ENCODE measurements at regions not wholly inside any gene's neighbourhood (a gene's known extent, or its start where the extent isn't known, plus 50 kb on each side); places are given as distances from the start of the nearest gene placed in this dataset.

DNA sequence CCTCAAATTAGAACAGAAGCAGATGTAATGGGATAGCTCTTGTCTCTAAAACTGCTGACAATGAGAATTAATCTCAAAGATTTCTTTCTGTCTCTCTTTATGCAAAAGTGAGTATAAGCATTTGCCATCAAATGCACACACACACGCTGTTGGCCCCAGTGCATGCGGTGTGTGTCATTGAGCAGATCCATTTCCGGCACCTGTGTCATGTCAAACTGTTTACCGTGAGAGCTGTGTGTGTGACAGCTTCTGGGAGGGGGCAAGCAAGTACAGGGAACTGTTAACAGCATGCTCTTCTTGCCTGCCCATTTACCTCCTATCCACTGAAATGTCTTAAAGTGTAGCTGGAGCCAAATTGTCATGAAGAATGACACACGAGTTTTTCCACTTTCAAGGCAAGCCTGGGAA, 297.9 kb upstream of the FAT4 start:
- no peaks in the 10 kb centered on the region for H3K27me3 ChIP-seq (ENCODE audit: control insufficient read depth, insufficient read depth, low read length)
- H3K4me3 ChIP-seq (ENCODE audit: low read depth, low read length), result no peak overlapping the region
- no peaks in the 10 kb centered on the region for H3K36me3 ChIP-seq (ENCODE audit: control insufficient read depth, insufficient read depth, low read length)
- TF ChIP-seq, protein P1, sequence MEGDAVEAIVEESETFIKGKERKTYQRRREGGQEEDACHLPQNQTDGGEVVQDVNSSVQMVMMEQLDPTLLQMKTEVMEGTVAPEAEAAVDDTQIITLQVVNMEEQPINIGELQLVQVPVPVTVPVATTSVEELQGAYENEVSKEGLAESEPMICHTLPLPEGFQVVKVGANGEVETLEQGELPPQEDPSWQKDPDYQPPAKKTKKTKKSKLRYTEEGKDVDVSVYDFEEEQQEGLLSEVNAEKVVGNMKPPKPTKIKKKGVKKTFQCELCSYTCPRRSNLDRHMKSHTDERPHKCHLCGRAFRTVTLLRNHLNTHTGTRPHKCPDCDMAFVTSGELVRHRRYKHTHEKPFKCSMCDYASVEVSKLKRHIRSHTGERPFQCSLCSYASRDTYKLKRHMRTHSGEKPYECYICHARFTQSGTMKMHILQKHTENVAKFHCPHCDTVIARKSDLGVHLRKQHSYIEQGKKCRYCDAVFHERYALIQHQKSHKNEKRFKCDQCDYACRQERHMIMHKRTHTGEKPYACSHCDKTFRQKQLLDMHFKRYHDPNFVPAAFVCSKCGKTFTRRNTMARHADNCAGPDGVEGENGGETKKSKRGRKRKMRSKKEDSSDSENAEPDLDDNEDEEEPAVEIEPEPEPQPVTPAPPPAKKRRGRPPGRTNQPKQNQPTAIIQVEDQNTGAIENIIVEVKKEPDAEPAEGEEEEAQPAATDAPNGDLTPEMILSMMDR (IDR thresholded peaks at IDR 0.05; ENCODE audit: insufficient read depth, low read length, poor library complexity, severe bottlenecking), result no peak
- no peak for DNase-seq (ENCODE audit: low read depth)

DNA sequence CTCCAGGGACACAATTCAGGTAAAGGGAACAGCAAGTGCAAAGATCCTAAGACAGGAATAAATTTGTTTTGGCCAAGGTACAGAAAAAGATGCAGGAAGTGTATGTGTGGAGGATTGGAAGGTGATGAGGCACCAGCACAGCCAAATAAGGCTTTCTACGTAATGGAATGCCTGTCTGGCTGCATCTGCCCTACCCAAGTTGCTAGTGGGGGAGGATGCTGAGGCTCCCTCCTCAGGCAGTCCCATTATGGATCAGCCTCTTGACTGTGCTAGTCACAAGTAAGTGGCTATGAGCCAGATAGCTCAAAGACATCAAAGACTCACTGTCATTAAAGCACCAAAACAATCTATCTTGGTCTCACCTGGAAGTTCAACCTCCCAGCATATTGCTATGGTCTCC, 300.9 kb upstream of the FAT4 start:
- no peak for DNase-seq (ENCODE audit: low read depth)
- Histone ChIP-seq H3K4me3 (ENCODE audit: low read depth, low read length) (no peak overlapping the region), H3K27me3 (ENCODE audit: control insufficient read depth, insufficient read depth, low read length) (no peaks in the 10 kb centered on the region), H3K36me3 (ENCODE audit: control insufficient read depth, insufficient read depth, low read length) (no peaks in the 10 kb centered on the region)
- TF ChIP-seq, protein P1 (IDR thresholded peaks at IDR 0.05; ENCODE audit: insufficient read depth, low read length, poor library complexity, severe bottlenecking), result no peak

DNA sequence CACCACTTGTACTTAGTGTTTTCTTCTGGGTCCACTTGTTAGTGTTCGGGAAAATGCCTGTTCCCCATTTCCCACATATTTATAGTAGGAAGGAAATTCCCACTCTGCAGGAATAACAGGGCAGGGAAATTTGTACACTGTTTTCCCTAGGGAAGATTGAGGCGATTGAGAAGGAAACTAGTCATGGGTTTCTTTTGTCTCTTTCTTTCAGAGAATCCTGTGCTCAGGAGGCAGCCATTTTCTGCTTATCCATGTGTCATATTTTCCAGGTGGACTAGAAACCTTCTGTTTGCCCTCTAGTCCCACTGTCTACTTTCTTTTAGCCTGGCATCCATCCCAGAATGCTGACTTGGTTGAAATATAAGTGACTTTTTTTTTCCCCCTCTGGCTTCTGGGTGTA, 299.1 kb upstream of the ANKRD50 start:
- no peak overlapping the region for H3K4me3 ChIP-seq (ENCODE audit: low read depth, low read length)
- no peaks in the 10 kb centered on the region for H3K27me3 ChIP-seq (ENCODE audit: control insufficient read depth, insufficient read depth, low read length)
- no peaks in the 10 kb centered on the region for H3K36me3 ChIP-seq (ENCODE audit: control insufficient read depth, insufficient read depth, low read length)
- DNase-seq (ENCODE audit: low read depth), result no peak
- TF ChIP-seq, protein P1 (IDR thresholded peaks at IDR 0.05; ENCODE audit: insufficient read depth, low read length, poor library complexity, severe bottlenecking), result no peak

DNA sequence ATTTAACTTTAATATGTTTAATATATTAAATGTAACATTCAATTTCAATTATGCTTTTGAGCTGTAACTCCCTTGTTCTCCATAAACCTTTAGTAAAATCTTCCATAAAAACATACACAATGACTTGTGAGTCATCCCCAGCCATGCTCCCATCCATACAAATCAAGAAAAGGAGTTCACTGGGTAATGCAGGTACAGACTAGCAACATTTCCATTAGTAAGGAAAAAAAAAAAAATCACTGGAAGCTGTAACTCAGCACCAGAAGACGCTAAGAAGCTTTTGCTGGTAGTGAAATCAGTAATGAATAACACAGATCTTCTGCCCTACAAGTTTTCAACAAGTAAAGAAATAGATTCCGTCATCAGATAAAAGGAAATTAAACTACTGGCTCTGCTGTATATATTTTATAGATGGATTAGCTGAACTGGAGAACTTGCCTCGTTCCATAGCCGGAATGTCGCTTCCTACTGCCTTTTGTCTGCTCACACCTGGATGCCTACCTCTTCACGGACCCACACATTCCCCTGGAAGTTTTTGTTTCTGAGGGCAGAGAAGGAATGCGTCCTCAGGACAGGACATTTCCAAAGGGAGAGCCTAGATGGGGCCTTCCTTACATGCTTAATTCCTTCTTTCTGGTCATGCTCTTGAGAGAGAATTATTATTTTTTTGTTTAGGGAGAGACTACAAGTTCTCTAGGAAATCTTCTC, 298.4 kb upstream of the ANKRD50 start:
- no peak overlapping the region for H3K4me3 ChIP-seq (ENCODE audit: low read depth, low read length)
- no peaks in the 10 kb centered on the region for H3K27me3 ChIP-seq (ENCODE audit: control insufficient read depth, insufficient read depth, low read length)
- TF ChIP-seq, protein P1 (IDR thresholded peaks at IDR 0.05; ENCODE audit: insufficient read depth, low read length, poor library complexity, severe bottlenecking), result no peak
- no peak for DNase-seq (ENCODE audit: low read depth)
- H3K36me3 ChIP-seq (ENCODE audit: control insufficient read depth, insufficient read depth, low read length), result no peaks in the 10 kb centered on the region

DNA sequence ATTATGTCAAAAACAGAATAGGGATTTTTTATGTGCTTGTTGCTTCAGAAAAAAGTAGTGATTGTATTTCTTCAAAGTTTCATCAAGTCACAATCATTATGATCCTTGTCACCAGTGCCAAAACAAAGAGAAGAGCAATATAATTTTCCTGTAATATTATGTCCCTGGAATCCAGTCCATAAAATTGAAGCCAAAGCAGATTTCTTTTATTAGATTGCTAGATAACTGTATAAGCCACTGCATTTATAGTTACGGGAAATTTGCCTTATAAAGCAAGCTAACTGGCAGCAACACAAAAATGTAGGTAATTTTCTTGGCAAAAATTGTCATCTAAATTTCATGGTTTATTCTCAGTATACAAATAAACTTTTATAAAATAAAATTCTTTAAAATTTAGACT, 296.1 kb upstream of the ANKRD50 start:
- H3K36me3 ChIP-seq (ENCODE audit: control insufficient read depth, insufficient read depth, low read length), result no peaks in the 10 kb centered on the region
- no peak overlapping the region for H3K4me3 ChIP-seq (ENCODE audit: low read depth, low read length)
- TF ChIP-seq, protein P1 (IDR thresholded peaks at IDR 0.05; ENCODE audit: insufficient read depth, low read length, poor library complexity, severe bottlenecking), result no peak
- no peak for DNase-seq (ENCODE audit: low read depth)
- no peaks in the 10 kb centered on the region for H3K27me3 ChIP-seq (ENCODE audit: control insufficient read depth, insufficient read depth, low read length)

DNA sequence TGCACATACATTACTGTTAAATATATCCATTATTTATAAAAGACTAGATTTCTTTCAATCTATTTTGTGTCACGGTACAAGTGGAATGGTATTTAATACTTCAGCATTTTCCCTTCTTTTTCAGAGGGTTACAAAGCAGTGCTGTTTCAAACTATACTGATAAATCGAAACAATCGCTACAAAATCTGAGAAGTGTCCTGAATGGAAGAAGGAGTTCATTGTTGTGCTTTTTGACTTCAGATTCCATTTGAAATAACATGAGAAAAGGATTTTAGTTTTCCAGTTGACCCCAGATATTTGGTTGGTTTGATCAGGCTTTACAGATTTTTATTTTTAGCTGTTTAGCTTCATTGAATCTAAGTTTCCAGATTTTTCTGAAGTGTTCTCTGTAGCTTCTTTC, 292.1 kb upstream of the ANKRD50 start:
- Histone ChIP-seq H3K27me3 (ENCODE audit: control insufficient read depth, insufficient read depth, low read length) (no peaks in the 10 kb centered on the region), H3K4me3 (ENCODE audit: low read depth, low read length) (no peak overlapping the region), H3K36me3 (ENCODE audit: control insufficient read depth, insufficient read depth, low read length) (no peaks in the 10 kb centered on the region)
- TF ChIP-seq, protein P1 (IDR thresholded peaks at IDR 0.05; ENCODE audit: insufficient read depth, low read length, poor library complexity, severe bottlenecking), result no peak
- DNase-seq (ENCODE audit: low read depth), result no peak

All from kidney epithelial cell (primary cell).